IPS-20b (cell line): ENCODE measurements at regions not wholly inside any gene's neighbourhood (a gene's known extent, or its start where the extent isn't known, plus 50 kb on each side); places are given as distances from the start of the nearest gene placed in this dataset.

ENCODE experiments used
- H3K27ac ChIP-seq: one replicate; pipeline ENCODE4 v1.5.1; 2013; ENCODE audit warnings: low read length
- H3K27me3 ChIP-seq: 2 replicates; pipeline ENCODE4 v1.6.1; 2013; ENCODE audit warnings: mild to moderate bottlenecking, low read length, inconsistent platforms; ENCODE audit not compliant: insufficient read depth
- H3K36me3 ChIP-seq: 2 replicates; pipeline ENCODE4 v1.6.1; 2013; ENCODE audit warnings: low read depth, mild to moderate bottlenecking, inconsistent platforms, low read length, moderate library complexity; ENCODE audit not compliant: insufficient read depth
- H3K4me1 ChIP-seq: 2 replicates; pipeline ENCODE4 v1.6.1; 2013; ENCODE audit warnings: mild to moderate bottlenecking, control low read depth, inconsistent platforms, low read length, moderate library complexity; ENCODE audit not compliant: insufficient read depth
- H3K4me3 ChIP-seq: 2 replicates; pipeline ENCODE4 v1.5.1; 2013; ENCODE audit warnings: mild to moderate bottlenecking, low read length, inconsistent platforms
- H3K9ac ChIP-seq: 2 replicates; pipeline ENCODE4 v1.6.1; 2013; ENCODE audit warnings: low read depth, mild to moderate bottlenecking, inconsistent platforms, low read length, moderate library complexity
- H3K9me3 ChIP-seq: 2 replicates; pipeline ENCODE4 v1.6.1; 2013; ENCODE audit warnings: mild to moderate bottlenecking, low read depth, low read length, inconsistent platforms; ENCODE audit not compliant: insufficient read depth

DNA sequence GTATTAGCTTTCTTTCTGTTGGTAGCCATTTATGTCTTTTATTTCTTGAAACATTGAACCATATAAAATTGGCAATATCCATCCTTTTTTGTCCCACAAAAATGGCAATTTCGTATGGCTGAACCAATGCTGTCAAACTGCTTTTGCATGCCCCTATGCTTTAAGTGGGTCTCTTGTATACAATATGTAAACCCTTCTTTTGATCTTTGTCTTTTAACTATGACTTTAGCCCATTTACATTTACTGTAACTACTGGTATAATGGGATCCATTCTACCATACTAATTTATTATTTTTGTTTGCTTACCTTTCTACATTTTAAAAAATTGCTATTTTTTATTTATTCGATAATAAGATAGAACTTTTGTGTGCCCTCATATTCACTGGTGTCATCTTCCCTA lies 93.4 kb downstream of the TENT4A start:
- H3K4me1 ChIP-seq: no peaks in the 10 kb centered on the region
- H3K27me3 ChIP-seq: no peaks in the 10 kb centered on the region
- H3K9me3 ChIP-seq: peaks cover 13% of the 10 kb centered on the region
- no peak overlapping the region for H3K27ac ChIP-seq
- H3K4me3 ChIP-seq: no peak overlapping the region
- H3K9ac ChIP-seq: no peak overlapping the region
- no peaks in the 10 kb centered on the region for H3K36me3 ChIP-seq

DNA sequence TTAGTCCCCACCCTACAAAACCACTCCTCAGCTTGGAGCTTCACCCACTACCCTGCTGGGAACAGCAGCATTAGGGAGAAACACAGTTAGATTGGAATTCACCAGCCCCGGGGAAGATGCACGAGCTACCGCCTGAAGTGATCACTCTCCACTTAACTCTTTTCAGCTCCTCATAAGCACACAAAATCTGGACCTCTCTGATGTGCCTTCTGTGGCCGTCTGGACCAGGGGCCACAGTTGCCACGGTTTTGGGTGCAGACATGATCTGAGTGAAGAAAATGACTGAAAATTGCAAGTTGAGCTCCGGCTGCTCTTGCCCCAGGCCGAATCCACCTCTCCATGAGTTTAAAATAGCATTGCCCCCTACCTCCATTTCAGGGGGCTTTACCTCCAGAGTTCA lies 95.2 kb downstream of the TENT4A start:
- Histone ChIP-seq H3K9ac (no peak overlapping the region), H3K27me3 (no peaks in the 10 kb centered on the region), H3K36me3 (no peaks in the 10 kb centered on the region), H3K9me3 (peaks cover 7% of the 10 kb centered on the region), H3K4me1 (no peaks in the 10 kb centered on the region), H3K27ac (no peak overlapping the region), H3K4me3 (no peak overlapping the region)

DNA sequence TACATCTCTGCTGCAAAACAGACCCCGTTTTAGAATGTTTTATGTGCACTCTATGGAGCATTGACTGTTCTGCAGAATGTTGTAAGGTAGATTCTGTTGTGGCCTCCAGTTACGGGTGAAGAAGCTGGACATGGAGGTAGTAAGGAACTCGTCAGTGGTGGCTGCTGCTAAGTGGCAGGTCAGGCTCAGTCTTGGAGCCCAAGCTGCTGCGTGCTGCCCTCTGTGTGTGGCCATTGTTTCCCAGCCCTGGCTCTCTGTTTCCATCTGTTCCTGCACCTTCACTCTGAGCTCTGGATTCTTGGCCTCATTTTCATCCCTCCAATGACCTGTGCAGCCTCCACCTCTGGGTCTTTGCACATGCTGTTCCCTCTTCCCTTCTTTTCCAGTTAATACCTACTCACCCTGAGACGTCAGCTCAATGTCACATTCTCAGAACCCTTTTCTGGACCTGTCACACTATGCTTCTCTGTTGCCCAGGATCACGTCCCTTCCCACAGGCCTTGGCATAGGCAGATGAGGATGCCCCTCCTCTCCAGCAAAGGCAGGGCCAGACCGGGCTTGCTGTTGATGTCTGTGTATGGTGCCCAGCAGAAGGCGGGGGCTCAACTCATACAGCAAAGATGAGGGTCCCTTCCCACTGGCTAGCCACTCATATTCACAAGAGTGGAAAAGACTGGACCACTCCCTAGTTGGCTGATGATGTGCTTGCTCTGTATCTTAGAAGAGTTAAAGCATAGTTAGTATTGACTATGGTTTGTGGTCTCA lies 97.6 kb downstream of the TENT4A start:
- H3K9me3 ChIP-seq: peaks cover 4% of the 10 kb centered on the region; the same call in 1 of the 2 replicates
- no peak overlapping the region for H3K4me3 ChIP-seq
- H3K27me3 ChIP-seq: no peaks in the 10 kb centered on the region
- H3K4me1 ChIP-seq: no peaks in the 10 kb centered on the region
- H3K9ac ChIP-seq: no peak overlapping the region
- H3K36me3 ChIP-seq: no peaks in the 10 kb centered on the region
- H3K27ac ChIP-seq: no peak overlapping the region

DNA sequence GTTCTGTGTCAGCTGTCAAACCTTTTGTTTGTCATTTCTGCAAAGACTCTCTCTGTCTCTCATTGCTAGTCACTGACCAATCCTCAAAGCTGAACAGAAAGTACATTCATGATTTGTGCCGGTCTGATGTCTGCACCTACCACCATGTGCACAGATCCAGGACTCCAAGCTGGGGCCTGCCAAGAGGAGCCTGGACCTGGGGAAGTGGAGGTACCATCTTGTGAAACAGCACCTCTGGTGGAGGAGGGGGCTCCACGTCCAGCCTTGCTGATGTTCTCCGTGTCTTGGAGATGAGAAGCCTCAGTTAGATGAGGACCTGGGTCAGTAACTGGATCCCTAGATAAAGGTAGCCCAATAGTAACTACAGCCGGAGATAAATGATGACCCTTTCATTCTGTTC lies 98.9 kb downstream of the TENT4A start:
- H3K36me3 ChIP-seq: no peaks in the 10 kb centered on the region
- no peaks in the 10 kb centered on the region for H3K9me3 ChIP-seq
- no peaks in the 10 kb centered on the region for H3K4me1 ChIP-seq
- no peak overlapping the region for H3K27ac ChIP-seq
- H3K4me3 ChIP-seq: no peak overlapping the region
- no peak overlapping the region for H3K9ac ChIP-seq
- H3K27me3 ChIP-seq: no peaks in the 10 kb centered on the region

GRCh38 chr5:6812800-6813731 lies 99.8 kb downstream of the TENT4A start:
- no peaks in the 10 kb centered on the region for H3K9me3 ChIP-seq
- no peak overlapping the region for H3K27ac ChIP-seq
- no peaks in the 10 kb centered on the region for H3K4me1 ChIP-seq

GRCh38 chr5:6814816-6815215 lies 101.6 kb downstream of the TENT4A start:
- no peak overlapping the region for H3K27ac ChIP-seq
- no peaks in the 10 kb centered on the region for H3K36me3 ChIP-seq
- no peak overlapping the region for H3K9ac ChIP-seq
- H3K9me3 ChIP-seq: no peaks in the 10 kb centered on the region
- no peaks in the 10 kb centered on the region; the same call in 1 of the 2 replicates for H3K4me1 ChIP-seq
- no peaks in the 10 kb centered on the region for H3K27me3 ChIP-seq
- H3K4me3 ChIP-seq: no peak overlapping the region

More at GRCh38 chr5:6812800-6813731, 99.8 kb downstream of the TENT4A start:
- H3K36me3 ChIP-seq: no peaks in the 10 kb centered on the region
- no peak overlapping the region for H3K9ac ChIP-seq
- H3K4me3 ChIP-seq: no peak overlapping the region
- H3K27me3 ChIP-seq: no peaks in the 10 kb centered on the region

GRCh38 chr5:6818594-6819511 lies 105.6 kb downstream of the TENT4A start:
- Histone ChIP-seq H3K36me3 (no peaks in the 10 kb centered on the region), H3K4me1 (no peaks in the 10 kb centered on the region; the same call in 1 of the 2 replicates), H3K9me3 (no peaks in the 10 kb centered on the region), H3K4me3 (no peak overlapping the region), H3K27ac (no peak overlapping the region), H3K9ac (no peak overlapping the region), H3K27me3 (no peaks in the 10 kb centered on the region)

DNA sequence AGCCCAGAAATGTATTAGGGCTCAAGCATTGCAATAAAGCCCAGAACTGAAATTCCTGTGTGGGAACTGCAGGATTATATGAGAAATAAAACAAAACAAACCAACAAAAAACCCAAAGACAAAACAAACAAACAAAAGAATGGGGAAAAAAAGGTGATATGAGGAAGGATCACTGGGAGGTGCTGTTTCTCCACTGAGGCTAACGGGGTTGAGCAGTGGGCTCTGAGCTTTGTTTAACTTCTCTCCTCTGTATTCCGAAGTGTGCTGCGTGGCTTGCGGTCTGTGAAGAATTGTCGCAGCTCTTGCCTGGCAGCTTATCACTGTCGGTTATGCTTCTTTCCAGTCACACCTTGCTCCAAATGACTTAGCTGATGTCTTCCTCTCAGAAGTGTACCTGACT lies 106.3 kb downstream of the TENT4A start:
- no peaks in the 10 kb centered on the region for H3K36me3 ChIP-seq
- no peaks in the 10 kb centered on the region for H3K27me3 ChIP-seq
- H3K9me3 ChIP-seq: no peaks in the 10 kb centered on the region
- H3K9ac ChIP-seq: no peak overlapping the region
- no peaks in the 10 kb centered on the region; the same call in 1 of the 2 replicates for H3K4me1 ChIP-seq
- no peak overlapping the region for H3K27ac ChIP-seq
- no peak overlapping the region for H3K4me3 ChIP-seq

DNA sequence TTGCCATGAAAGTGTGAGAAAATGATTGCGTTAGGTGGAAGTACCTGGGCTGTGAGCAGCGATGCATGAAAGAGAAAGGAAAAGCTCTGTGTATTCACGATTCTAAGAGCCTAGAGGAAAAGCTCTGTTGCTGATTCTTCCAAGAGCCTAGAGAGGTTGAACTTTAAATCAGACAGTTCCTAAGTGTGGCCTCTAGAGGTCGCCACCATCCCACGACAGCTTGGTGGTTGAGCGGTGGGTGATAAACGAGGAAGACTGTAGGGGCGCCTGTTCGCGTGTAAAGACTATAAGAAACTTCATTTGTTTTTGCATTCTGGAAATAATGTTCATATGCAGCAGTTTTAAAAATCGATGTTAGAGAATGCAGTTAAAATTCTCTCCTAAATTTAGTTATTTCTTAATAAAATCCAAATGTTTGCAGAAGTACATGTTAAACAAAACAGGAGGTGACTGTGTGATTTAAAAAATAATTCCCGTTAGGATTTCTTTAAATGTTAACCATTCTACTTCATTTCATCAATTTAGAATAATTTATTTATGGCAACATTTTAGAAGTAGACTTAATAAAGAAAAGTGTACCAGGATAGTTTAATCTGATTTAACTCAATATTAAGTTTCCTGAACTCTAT lies 107.7 kb downstream of the TENT4A start:
- H3K27ac ChIP-seq: no peak overlapping the region
- no peaks in the 10 kb centered on the region for H3K27me3 ChIP-seq
- H3K4me1 ChIP-seq: no peaks in the 10 kb centered on the region; the same call in 1 of the 2 replicates
- no peaks in the 10 kb centered on the region for H3K36me3 ChIP-seq
- H3K9me3 ChIP-seq: no peaks in the 10 kb centered on the region
- H3K9ac ChIP-seq: no peak overlapping the region
- H3K4me3 ChIP-seq: no peak overlapping the region

- no peak overlapping the region for H3K4me3 ChIP-seq
- H3K9me3 ChIP-seq: no peaks in the 10 kb centered on the region
- H3K9ac ChIP-seq: no peak overlapping the region
- H3K36me3 ChIP-seq: no peaks in the 10 kb centered on the region
- H3K27me3 ChIP-seq: no peaks in the 10 kb centered on the region
- H3K27ac ChIP-seq: no peak overlapping the region
- H3K4me1 ChIP-seq: no peaks in the 10 kb centered on the region; the same call in 1 of the 2 replicates
Observed at GRCh38 chr5:6822068-6822467, 108.8 kb downstream of the TENT4A start.
